Stimulated activated CD4-positive, alpha-beta T cell treated with anti-CD3 and anti-CD28 coated beads, Interleukin-1b, Interleukin-23, amount 100 ng/mL, for 24 hours (primary cell): ENCODE measurements at regions not wholly inside any gene's neighbourhood (a gene's known extent, or its start where the extent isn't known, plus 50 kb on each side); places are given as distances from the start of the nearest gene placed in this dataset.
"Not testable (repeated sequence)": the region's sequence is repeated elsewhere in the genome, so short reads cannot be mapped to it uniquely, and the experiment has no call there.

Experiments used
- DNase-seq, 4 experiments: peaks; one replicate each; pipeline ENCODE4 v3.0.0-alpha.2; 2020; ENCODE audit warnings: low read depth in 4 of 4, low spot score in 1 of 4

DNA sequence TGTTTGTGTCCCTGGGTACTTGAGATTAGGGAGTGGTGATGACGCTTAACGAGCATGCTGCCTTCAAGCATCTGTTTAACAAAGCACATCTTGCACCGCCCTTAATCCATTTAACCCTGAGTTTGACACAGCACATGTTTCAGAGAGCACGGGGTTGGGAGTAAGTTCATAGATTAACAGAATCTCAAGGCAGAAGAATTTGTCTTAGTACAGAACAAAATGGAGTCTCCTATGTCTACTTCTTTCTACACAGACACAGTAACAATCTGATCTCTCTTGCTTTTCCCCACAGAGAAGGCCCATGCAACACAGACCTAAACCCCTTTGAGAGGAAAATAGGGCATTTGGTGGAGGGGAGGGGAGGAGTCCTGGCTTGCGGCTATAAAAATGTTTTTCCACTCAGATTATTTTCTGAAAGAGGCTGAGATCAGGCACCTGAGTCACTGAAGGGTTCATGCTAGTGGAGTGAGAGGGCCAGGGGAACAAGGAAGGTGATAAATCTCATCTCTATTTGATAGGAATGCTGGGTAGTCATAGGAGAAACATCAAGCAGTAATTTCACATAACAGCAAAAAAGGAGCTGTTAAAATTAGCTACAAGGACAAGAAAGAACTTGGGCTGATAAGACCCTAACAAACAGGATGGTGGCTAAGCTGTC lies 136.9 kb downstream of the OR2B2 start:
- DNase-seq, result not testable (repeated sequence)

DNA sequence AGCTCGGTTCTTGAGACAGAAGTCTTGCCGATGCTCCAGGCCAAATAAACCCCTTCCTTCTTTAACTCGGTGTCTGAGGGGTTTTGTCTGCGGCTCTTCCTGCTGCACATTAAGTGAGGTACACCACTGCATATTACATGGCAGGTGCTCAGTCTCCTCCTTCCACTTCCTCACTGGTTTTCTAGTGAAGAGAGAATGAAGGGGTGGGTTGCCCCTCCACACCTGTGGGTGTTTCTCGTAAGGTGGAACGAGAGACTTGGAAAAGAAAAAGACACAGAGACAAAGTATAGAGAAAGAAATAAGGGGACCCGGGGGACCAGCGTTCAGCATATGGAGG lies 138.0 kb downstream of the OR2B2 start:
- not testable (repeated sequence) for DNase-seq

DNA sequence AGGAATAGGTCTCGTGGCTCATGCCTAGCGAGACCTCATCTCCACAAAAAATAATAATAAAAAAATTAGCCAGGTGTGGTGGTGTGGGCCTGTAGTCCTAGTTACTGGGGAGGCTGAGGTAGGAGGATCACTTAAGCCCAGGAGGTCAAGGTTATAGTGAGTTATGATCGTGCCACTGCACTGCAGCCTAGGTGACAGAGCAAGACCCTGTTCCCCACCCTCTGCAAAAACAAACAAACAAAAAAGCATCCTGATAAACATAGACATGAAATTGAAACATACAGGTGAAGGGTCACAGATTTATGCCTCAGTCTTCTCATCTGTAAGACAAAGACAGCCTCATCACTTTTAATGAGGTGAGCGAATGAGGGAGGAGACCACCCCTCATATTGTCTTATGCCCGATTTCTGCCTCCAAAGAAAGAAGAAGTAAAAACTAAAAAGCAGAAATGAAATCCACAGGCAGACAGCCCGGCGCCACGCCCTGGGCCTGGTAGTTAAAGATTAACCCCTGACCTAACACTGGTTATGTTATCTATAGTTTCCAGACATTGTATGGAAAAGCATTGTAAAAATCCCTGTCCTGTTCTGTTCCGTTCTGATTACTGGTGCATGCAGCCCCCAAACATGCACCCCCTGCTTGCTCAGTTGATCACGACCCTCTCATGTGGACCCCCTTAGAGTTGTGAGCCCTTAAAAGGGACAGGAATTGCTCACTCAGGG lies 138.5 kb downstream of the OR2B2 start:
- DNase-seq, result not testable (repeated sequence)

DNA sequence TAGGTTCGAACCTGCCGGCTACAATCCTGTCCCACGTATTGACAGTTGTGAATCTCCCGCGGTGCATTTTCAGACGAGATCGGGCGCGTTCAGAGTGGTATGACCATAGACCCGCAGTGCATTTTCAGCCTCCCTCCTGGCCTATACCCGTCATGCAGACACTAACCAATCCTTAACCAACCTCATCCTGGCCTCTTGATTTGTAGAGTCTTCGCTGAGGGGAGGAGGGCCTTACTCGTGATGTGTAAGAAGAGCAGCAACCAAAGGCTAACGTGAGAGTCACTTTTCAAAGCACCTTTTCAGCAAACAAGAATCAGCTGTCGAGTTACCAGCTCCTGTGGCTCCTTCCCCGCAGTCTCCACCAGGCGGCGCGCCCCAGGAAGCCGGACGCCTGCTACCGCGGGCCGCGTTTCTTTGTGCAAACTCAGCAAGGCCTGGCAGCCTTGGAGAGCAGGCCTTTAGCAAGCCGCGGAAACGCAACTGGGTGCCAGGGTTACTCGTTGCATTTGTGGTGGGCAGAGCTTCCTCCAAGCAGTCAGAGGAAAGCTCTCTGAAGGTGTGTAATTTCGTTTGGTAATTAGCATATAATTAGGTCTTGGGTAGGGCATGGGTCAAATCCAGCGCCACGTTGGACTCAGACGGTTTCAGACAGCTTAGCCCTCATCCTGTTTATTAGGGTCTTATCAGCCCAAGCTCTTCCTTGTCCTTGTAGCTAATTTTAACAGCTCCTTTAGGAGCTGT lies 139.8 kb downstream of the OR2B2 start:
- DNase-seq, result peak; percentile 70 to 77 (median 75)

DNA sequence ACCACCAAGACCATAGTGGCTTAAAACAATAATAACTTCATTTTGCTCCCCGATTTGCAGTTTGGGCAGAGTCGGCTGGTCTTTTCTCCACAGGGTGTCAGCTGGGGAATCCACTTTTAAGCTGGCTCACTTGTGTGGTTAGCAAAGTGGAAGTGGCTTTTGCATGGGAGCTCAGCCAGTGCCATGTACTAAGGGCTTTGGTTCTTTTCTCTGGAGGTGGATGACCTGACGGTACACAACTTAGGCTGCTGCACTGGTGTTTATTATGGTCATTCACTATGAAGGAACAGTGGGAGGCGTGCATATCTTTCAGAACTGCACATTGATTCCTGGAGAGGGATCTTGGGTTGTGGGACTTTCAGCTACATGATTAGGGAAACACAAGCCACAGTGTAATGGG lies 141.0 kb downstream of the OR2B2 start:
- no peak for DNase-seq

DNA sequence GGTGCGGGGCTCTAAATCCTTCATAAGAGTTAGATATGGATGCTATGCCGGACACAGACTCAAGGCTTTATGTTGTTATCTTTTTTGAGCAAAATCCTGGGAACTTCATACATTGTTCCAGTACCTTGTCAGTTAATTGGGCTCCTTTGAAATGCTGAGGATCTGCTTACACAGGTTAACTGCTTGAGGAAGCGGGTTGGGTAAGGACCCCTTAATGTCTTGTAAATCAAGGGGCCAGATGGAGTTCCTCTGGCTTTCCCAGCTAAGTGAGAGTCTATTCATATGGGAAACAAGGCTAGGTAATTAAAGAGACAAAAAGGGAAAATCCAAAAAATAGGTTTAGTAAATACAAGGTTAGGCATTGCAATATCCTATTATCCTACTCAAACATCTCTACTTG lies 141.5 kb downstream of the OR2B2 start:
- DNase-seq, result no peak

DNA sequence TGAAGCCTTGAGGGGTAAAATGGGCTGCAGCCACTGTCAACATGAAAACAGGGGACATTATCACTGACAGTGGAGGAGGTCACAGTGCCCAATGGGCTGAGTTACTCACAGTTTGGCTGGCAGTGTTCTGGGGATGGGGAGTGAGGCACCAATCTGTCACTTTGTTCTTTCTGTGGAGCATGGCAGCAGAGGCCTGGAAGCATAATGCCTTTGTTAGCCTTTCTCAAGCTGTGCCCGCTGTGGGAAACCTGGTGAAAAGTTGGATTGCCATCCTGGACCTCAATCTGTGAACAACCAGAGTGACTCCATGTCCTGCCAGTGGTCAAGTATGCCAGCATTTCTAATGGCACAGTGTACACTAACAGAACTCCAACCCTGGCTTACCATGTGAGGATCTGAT lies 143.6 kb downstream of the OR2B2 start:
- DNase-seq, result no peak

DNA sequence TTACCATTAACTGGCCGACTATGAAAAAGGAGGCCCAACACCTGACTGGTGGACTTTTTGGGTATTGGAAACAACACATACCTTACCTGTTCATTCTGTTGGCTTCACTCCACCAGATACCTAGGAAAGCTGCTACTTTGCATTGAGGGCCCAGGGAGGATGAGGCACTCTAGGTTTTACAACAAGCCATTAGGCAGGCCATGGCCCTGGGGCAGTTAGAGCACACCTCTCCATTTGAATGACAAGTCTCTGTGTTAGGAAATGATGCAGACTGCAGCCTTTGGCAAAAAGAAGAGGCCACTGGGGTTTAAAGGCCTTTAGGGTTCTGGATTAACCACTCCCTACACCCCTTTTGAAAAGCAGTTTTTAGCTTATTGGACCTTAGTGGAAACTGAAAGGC lies 144.3 kb downstream of the OR2B2 start:
- DNase-seq, result no peak

DNA sequence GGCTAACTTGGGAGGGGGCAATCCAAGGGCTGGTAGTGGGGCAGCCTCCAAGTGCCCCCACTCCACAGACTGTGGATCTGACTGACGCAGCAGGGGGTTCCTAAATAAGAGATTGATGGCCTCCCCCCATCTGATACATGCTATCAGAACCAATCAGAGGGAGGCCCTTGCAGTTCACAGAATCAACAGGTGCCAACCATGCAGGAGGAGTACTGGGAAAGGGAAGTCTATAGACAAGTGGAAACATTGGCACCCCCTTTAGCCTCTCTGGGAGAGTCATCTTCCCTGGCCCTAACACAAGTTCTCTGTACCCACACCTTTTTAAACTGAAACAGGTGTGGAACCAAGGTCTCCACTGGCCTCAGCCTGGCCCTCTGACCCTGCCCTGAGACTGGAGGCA lies 145.8 kb downstream of the OR2B2 start:
- DNase-seq, result no peak

DNA sequence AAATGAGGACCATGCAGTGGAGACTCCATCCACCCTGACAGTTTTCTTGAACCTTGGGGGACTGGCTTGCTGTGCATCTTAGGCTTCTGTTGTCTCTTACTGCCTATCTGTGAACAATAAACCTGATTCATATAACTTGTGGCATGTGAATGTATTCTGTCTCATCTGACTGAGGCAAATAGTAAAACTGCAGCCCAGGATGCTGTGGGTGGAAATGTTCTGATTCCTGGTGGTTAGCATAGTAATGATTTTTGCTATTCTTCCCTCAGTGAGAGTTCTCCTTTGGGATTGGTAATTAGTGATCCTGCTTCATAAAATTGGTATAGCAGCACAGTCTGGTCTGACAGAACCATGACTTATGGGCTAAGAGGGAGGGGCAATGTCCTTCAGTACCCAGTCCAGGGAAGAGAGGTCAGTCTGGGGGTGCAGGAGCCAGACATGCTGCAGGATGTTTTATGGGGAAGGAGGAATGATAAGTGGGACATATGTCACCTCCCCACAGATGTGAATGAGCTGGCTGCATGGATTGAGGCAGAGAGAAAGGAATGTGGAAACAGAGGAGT lies 147.1 kb downstream of the OR2B2 start:
- DNase-seq, result no peak

DNA sequence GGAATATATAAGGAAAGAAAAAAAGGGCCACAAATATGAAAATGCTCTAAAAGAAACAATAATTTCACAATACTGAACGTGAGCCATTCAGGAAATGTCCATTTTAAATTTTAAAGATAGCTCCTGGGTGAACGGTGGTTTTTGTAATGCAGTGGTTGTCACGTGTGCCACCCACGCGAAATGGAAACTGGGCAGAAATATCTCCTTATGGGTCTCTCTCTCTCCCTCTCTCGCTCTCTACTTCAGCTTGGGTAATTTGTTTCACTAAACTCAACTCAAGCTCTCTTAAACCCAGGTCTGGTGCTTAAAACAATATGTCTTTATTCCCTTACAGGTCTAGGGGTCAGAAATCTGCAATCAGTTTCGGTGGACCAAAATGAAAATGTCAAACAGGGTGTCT lies 150.8 kb downstream of the OR2B2 start:
- no peak for DNase-seq

DNA sequence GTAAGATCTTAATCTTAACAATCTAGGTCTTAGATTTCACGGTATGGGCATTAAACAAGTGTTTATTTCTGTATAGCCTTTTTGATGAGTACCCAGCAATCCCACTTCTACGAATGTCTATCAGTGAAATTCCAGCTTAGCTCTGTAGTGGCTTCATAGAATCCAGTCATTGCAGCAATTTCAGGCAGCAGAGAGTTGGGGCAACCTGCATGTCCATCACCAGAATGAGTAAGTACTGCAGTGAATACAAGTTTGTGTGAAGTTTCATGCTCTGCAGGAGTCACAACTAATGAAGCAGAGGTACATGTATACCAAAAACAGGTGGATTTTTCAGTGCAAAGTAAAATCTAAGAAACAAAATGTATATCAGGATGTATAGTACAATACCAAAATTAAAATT lies 151.7 kb downstream of the OR2B2 start:
- no peak for DNase-seq

DNA sequence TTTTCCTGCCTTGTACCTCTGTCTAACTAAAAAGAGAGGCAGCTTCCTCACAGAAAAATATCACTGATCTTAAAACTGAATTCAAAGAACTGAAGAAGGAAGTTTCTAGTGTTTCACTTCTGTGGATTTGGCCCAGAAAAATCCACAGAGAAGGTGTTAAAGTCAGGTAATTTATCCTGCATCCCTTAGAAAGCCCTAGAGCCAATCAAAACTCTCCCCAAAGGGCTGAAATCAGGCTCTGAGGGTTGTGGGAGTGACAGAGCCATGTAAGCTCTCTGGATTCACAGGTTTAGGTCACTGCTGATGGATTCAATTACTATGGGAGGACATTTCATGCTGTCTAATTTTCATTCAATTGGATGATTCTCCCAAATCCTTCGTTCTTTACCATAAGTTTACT lies 152.3 kb downstream of the OR2B2 start:
- no peak for DNase-seq

DNA sequence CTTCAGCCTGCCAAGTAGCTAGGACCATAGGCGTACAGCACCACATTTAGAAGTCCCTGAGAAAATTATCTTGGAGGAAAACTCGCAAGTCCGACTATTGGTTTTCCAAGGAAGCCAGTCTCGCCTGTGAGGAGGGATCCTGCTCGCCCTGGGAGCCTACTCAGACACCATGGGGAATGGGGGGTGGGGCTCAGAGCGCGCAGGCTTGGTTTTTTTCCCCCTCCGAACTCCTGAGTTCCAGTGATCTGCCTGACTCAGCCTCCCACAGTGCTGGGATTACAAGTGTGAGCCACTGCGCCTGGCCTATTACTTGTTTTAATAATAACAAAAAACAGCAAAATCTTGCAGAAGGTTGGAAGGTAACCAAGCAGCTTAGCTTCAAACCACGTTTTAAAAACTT lies 153.7 kb downstream of the OR2B2 start:
- DNase-seq, result no peak

DNA sequence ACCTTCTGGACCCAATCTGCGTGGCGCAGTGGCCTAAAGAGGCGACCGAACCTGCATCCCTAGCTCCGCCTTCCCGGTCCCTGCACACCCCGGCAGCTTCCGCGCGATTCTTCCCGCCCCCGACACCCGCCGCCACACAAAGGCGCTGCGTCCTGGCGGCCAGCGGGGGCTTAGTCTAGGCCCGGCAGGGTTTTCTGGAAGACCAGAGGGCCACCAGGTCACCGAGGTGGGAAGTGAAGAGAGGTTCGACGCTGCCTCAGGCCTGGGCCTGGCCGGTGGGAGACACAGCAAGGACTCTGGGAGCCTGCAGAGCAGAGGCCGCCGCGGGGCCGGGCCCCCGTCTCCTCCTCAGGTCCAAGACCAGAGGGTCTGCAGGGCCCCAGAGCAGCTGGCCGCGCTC lies 154.9 kb downstream of the OR2B2 start:
- peak in 2 of 4 experiments; percentile 29 to 42 for DNase-seq

DNA sequence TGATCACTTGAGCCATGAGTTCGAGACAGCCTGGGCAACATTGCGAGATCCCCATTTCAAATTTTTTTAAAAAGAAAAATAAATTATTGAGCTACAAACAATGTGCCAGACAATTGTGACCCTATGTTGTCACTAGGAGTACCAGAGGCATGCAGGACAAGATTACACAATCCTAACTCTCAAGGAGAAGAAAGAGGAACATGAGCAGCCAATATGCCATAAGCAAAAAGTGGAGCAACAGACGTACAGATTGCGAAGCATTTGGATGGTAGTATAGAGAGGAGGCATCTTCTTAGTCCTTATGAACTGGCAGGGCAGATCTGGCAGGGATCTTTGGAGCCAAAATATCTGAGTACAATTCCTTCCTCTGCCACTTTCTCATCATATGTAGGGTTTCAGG lies 156.4 kb downstream of the OR2B2 start:
- no peak for DNase-seq

DNA sequence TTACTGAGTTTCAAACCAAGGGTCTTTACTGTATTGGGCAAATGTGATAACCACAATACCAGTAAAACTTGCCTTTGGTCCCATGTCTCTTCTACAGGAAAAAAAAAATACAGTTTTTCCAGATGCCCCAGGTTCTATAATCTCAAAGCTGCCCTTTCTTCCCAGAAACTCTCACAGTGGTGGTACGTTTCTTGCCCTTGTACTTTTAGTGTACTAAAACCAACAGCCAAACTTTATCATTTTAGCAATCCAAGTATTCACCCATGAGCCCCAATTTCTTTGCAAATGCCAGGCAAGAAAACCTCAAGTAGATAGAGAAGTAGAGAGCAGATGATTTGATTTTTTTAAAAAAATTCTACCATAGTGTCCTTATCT lies 157.8 kb downstream of the OR2B2 start:
- no peak for DNase-seq

DNA sequence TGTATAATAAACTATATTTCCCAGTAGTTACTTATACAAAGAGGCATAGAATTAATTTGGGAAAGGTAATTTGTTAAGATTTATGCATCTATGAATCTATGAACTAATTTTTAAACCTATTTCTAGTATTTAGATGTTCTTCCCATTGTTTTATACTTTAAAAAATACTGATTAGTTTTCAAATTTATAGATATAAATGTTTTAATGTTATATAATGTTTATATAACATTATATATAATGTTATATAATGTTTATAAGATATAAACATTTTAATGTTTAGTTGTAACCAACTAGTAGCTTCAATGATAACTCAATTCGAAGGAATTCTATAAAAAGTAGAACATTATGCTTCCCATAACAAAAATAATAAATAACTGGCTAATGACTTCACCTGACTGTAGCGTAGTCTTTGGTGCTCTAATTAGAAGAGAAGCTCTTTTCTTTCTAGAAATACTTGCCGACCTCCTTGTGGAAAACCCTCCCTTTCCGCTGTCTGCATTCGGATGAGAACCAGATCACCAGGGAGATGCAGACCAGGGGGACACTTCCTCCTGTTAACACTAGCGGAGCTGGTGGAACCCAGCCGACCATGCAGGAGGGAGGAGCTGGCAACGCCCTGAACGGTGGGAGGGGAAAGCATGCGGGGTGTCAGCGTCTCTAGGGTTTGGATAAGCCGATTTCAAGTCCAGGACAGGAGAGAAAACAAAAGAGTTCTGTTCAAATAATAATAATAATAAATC lies 158.4 kb downstream of the OR2B2 start:
- peak in 2 of 4 experiments; percentile 69 to 72 for DNase-seq

DNA sequence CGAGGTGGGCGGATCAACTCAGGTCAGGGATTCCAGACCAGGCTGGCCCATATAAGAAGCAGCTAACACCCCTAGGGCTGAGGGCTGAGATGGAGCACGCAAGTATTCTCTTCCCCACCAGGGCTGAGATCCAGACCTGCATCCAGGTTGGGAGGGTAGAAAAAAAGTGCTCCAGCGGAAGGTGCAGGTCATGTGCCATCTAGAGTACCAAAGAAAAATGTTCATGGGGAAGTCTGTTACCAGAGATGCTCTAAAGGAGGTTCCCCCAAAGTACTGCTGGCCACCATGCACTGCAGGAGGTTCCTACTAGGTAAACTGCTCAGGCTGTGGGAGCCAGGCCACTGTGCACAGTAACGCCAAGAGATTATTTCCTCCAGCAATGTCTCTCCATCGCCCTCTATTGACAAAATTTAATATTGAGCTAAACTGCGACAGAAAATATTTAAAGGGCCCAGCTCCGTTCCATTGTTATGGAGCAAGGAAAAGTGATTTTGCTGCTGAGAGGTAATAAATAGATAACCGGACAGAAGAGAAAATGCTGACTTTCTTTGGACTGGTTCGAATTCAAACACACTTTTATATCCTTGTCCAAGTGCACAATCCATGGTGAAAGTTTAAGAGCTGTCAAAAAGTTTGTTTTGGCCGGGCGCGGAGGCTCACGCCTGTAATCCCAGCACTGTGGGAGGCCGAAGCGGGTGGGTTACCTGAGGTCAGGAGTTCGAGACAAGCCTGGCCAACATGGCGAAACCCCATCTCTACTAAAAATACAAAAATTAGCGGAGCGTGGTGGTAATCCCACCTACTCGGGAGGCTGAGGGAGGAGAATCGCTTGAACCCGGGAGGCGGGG lies 159.9 kb downstream of the OR2B2 start:
- DNase-seq, result no peak

DNA sequence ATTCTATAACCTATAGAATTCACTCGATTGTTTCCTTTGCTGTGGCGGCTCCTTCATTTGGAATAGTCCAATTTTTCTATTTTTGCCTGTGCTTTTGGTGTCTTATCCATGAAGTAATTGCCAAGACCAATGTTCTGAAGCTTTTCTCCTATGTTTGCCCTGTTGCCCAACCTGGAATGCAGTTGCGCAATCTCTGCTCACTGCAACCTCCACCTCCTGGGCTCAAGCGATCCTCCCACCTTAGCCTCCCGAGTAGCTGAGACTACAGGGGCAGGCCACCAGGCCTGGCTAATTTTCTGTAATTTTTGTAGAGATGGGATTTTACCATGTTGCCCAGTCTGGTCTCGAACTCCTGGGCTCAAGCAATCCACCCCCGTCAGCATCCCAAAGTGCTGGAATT lies 163.5 kb downstream of the OR2B2 start:
- no peak for DNase-seq

DNA sequence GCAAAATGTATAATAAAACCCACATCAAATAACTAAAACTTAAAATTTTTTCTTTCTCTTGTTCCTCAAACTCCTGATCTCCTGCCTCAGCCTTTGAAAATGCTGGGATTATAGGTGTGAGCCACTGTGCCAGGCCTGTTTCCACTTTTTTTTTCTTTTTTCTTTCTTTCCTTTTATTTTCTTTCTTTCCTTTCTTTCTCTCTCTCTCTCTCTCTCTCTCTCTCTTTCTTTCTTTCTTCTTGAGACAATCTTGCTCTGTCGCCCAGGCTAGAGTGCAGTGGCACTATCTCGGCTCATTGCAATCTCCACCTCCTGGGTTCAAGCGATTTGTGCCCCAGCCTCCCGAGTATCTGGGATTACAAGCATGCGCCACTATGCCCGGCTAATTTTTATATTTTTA lies 164.6 kb downstream of the OR2B2 start:
- DNase-seq, result no peak
